ENCODE measurements at regions not wholly inside any gene's neighbourhood (a gene's known extent, or its start where the extent isn't known, plus 50 kb on each side); places are given as distances from the start of the nearest gene placed in this dataset.

- no peak for DNase-seq (ENCODE audit: low spot score)
Observed at GRCh38 chr15:98196371-98196770, 235.9 kb downstream of the ARRDC4 start.

DNA sequence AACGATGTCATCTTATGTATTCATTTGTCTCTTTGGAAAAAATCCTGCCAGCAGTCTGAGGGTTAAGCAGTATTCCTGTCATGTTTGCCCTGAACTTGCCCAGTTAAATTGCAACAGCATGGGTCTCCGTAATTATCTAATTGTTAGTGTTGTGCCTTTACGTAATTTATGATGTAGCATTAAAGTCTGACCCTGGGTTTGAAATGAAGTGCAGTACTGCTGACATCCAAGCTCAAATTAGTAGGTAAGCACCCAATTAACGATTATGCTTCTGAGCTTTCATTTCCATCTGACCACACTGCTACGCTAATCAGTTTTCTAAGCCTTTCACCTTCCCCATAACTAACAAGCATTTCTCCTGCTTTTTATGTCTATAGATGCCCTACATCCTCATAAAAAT is 241.8 kb downstream of the ARRDC4 start:
- DNase-seq (ENCODE audit: low spot score): no peak

- no peak for DNase-seq (ENCODE audit: low spot score)
Observed at GRCh38 chr15:98203872-98204660, 243.6 kb downstream of the ARRDC4 start.

DNA sequence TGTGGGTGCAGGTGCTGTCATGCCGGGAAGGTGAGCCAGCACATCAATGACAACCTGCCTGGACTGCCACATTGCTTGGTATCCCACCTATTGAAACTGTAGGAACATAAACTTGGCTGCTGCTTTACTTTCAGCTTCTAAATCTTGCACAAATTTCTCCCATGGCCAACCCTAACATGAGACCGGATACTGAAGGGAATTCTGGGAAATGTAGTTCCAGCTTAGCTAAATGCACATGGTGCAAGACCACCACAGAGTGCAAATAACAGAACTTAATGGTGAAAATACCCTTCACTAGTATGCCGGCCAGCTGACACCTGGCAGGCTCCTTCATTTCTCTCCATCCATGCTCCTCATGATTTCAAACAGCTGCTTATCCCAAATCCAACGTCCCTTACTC is 247.4 kb downstream of the ARRDC4 start:
- no peak for DNase-seq (ENCODE audit: low spot score)

- no peak for DNase-seq (ENCODE audit: low spot score)
Observed at GRCh38 chr15:98213346-98213979, 253.0 kb downstream of the ARRDC4 start.

GRCh38 chr15:98216166-98216565 is 255.7 kb downstream of the ARRDC4 start:
- DNase-seq (ENCODE audit: low spot score): no peak

DNA sequence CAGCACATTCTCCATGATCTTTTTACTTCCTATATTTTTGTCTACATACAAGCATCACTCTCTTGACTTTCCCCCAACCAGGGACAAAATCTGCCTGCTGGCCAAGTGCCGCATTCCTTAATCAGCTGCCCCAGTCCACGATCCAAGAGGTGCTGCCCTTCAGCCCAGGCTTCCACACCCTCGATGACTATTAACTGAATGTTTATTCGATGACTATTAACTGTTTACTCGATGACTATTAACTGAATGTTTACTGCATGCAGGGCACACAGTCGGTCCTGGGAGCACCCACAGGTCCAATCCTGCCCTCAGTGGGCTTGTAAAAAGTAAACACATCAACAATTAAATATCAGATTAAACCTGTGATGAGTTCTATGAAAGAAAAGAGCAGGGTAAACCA is 256.9 kb downstream of the ARRDC4 start:
- DNase-seq (ENCODE audit: low spot score): no peak

GRCh38 chr15:98221144-98221543 is 260.6 kb downstream of the ARRDC4 start:
- DNase-seq (ENCODE audit: low spot score): no peak

- no peak for DNase-seq (ENCODE audit: low spot score)
Observed at GRCh38 chr15:98221577-98221976, 261.1 kb downstream of the ARRDC4 start.

DNA sequence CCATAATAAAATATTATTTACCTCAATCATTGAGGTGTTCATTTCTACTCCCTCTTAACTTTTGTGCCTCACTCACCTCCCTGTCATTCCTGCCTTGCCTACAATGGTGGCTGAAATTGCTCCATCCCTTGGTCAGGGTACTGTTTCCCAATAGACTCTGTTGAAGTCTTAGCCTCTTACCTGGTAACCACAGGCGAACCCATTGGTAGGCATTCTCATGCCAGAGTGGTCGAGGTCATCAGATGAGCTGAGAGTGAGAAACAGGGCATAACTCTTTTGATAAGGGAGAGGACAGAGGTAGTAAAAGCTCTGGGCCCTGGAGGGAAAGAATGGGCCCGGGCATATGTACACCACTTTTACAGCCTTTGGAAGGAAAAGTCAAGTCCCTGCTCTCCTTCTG is 265.6 kb downstream of the ARRDC4 start:
- no peak for DNase-seq (ENCODE audit: low spot score)

- no peak for DNase-seq (ENCODE audit: low spot score)
Observed at GRCh38 chr15:98226578-98226977, 266.1 kb downstream of the ARRDC4 start.

GRCh38 chr15:98228846-98229245 is 268.3 kb downstream of the ARRDC4 start:
- DNase-seq (ENCODE audit: low spot score): no peak

GRCh38 chr15:98230975-98231374 is 270.5 kb downstream of the ARRDC4 start:
- no peak for DNase-seq (ENCODE audit: low spot score)

- DNase-seq (ENCODE audit: low spot score): no peak
Observed at GRCh38 chr15:98231696-98232440, 271.4 kb downstream of the ARRDC4 start.

DNA sequence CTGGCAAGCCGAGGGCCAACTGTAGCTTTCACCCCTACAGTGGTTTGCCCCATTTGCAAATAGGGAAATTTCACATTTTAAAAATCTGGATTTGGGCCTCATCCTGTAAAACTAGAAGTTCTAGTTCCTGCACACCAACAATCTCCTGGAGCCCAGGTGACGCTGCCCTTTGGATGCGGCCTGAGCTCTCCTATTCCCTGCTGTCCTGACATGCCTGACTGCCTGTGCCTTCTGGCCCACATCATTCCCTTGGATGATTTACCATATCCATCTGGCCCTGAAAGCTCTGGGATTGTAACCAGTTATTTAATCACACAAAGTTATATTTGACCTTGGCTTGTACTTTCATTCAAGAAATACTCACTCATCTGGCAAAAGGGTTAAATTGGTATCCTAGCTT is 272.3 kb downstream of the ARRDC4 start:
- DNase-seq (ENCODE audit: low spot score): no peak

DNA sequence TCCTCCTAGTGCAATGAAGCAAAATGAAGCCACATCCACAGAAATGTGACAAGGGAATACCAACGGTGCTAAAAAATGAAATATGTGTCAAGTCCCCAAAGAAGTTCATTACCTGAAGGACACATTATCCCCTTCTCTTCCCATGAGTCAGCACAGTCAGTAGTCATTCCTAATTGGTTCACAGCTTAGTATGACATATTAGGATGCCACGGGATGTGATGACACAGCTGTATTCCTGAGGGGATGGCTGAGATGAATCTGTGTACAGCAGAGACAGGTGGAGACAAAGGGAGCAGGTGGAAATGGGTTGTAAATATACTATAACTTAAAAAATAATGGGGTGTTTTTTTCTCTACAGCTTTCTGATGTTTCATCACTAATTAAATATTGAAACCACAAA is 273.4 kb downstream of the ARRDC4 start:
- no peak for DNase-seq (ENCODE audit: low spot score)

GRCh38 chr15:98240303-98240702 is 279.8 kb downstream of the ARRDC4 start:
- DNase-seq (ENCODE audit: low spot score): no peak

- no peak for DNase-seq (ENCODE audit: low spot score)
Observed at GRCh38 chr15:98241032-98241554, 280.6 kb downstream of the ARRDC4 start.

- no peak for DNase-seq (ENCODE audit: low spot score)
Observed at GRCh38 chr15:98257290-98257689, 296.8 kb downstream of the ARRDC4 start.

GRCh38 chr15:98263787-98264186 is 303.3 kb downstream of the ARRDC4 start:
- no peak for DNase-seq (ENCODE audit: low spot score)

DNA sequence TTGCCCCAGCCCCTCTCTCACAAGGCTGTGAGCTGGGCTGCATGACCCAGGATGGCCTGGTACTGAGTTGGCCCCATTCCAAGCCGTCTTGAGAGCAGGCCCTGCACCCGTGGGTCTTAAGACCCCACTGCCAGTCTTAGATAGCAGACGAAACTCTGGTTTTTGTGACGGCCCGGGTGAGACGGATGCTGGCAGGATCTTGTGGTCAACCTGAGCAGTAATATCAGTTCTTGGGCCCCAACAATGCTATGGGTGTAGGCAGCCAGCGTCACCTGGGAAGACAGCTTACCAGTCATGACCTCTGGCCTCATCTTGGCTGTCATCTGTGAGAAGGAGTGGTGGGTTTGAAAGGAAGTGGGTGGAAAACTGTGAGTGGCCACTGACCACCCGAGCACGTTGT is 305.8 kb downstream of the ARRDC4 start:
- no peak for DNase-seq (ENCODE audit: low spot score)

GRCh38 chr15:98268163-98268562 is 307.7 kb downstream of the ARRDC4 start:
- no peak for DNase-seq (ENCODE audit: low spot score)

- no peak for DNase-seq (ENCODE audit: low spot score)
Observed at GRCh38 chr15:98272625-98273024, 312.1 kb downstream of the ARRDC4 start.
